ENCODE measurements at regions not wholly inside any gene's neighbourhood (a gene's known extent, or its start where the extent isn't known, plus 50 kb on each side); places are given as distances from the start of the nearest gene placed in this dataset.

GRCh38 chr18:27239669-27240068 lies 54.6 kb upstream of the CHST9 start:
- WGBS (ENCODE audit: insufficient coverage) = 100% methylated on average over 1 of the region's 4 CpGs
- H3K4me3 Mint-ChIP-seq = no peak overlapping the region
- no peaks in the 10 kb centered on the region for H3K27me3 Mint-ChIP-seq (ENCODE audit: low read depth in 3 of 3)

GRCh38 chr18:27235218-27235870 lies 50.2 kb upstream of the CHST9 start:
- H3K36me3 Mint-ChIP-seq = no peaks in the 10 kb centered on the region
- H3K4me3 ChIP-seq (replicated peaks in 1 of 3; ENCODE audit: low read depth in 2 of 3, low read length in 3 of 3) = no peak overlapping the region
- H2AFZ ChIP-seq (ENCODE audit: insufficient read depth, low read depth, low read length, poor library complexity, severe bottlenecking) = no peak overlapping the region
- no peak overlapping the region for H3K4me2 ChIP-seq (replicated peaks; ENCODE audit: extremely low read depth, low read length, poor library complexity, severe bottlenecking)
- no peaks in the 10 kb centered on the region for H3K4me1 Mint-ChIP-seq
- intact Hi-C loops (cut with micrococcal nuclease) = no loop called here
- H3K27me3 ChIP-seq (ENCODE audit: control insufficient read depth in 2 of 2, insufficient read depth in 2 of 2, low read length in 2 of 2) = no peaks in the 10 kb centered on the region
- no peaks in the 10 kb centered on the region for H3K9me3 ChIP-seq (replicated peaks in 1 of 2; ENCODE audit: control insufficient read depth in 1 of 2, insufficient read depth in 1 of 2, low read length in 2 of 2)
- H3K4me1 ChIP-seq (ENCODE audit: control insufficient read depth in 1 of 2, insufficient read depth in 2 of 2, low read length in 2 of 2) = no peaks in the 10 kb centered on the region
- peaks cover 0 to 2% (median 0%) of the 10 kb centered on the region in 7 donors for H3K9me3 Mint-ChIP-seq
- no peak overlapping the region for H3K9ac ChIP-seq (ENCODE audit: insufficient read depth, low read length, poor library complexity, severe bottlenecking)
- H4K20me1 ChIP-seq (ENCODE audit: insufficient read depth, low read length) = no peaks in the 10 kb centered on the region
- no peak overlapping the region for H3K27ac Mint-ChIP-seq
- 73% methylated on average over 3 of the region's 4 CpGs for WGBS (ENCODE audit: insufficient coverage)
- TF ChIP-seq CTCF (IDR thresholded peaks at IDR 0.05) = no peak
- H3K27ac ChIP-seq (ENCODE audit: low read depth in 1 of 2, low read length in 2 of 2) = no peak overlapping the region
- no peaks in the 10 kb centered on the region for H3K79me2 ChIP-seq (ENCODE audit: insufficient read depth, low read length)
- H3K36me3 ChIP-seq (replicated peaks in 1 of 2; ENCODE audit: control insufficient read depth in 1 of 2, insufficient read depth in 2 of 2, low read length in 2 of 2) = no peaks in the 10 kb centered on the region
- H3K27me3 Mint-ChIP-seq (ENCODE audit: low read depth in 3 of 3) = peaks cover 0 to 3% (median 0%) of the 10 kb centered on the region in 3 donors
- no peak for DNase-seq
- H3K4me3 Mint-ChIP-seq = no peak overlapping the region

More at GRCh38 chr18:27239669-27240068, 54.6 kb upstream of the CHST9 start:
- no peaks in the 10 kb centered on the region for H4K20me1 ChIP-seq (ENCODE audit: insufficient read depth, low read length)
- no peaks in the 10 kb centered on the region for H3K79me2 ChIP-seq (ENCODE audit: insufficient read depth, low read length)
- no peak overlapping the region for H3K9ac ChIP-seq (ENCODE audit: insufficient read depth, low read length, poor library complexity, severe bottlenecking)
- no peaks in the 10 kb centered on the region for H3K27me3 ChIP-seq (ENCODE audit: control insufficient read depth in 2 of 2, insufficient read depth in 2 of 2, low read length in 2 of 2)
- intact Hi-C loops (cut with micrococcal nuclease) = no loop called here
- H2AFZ ChIP-seq (ENCODE audit: insufficient read depth, low read depth, low read length, poor library complexity, severe bottlenecking) = no peak overlapping the region
- no peak for DNase-seq
- H3K4me3 ChIP-seq (replicated peaks in 1 of 3; ENCODE audit: low read depth in 2 of 3, low read length in 3 of 3) = no peak overlapping the region
- H3K27ac ChIP-seq (ENCODE audit: low read depth in 1 of 2, low read length in 2 of 2) = no peak overlapping the region
- H3K36me3 ChIP-seq (replicated peaks in 1 of 2; ENCODE audit: control insufficient read depth in 1 of 2, insufficient read depth in 2 of 2, low read length in 2 of 2) = no peaks in the 10 kb centered on the region
- H3K9me3 ChIP-seq (replicated peaks in 1 of 2; ENCODE audit: control insufficient read depth in 1 of 2, insufficient read depth in 1 of 2, low read length in 2 of 2) = no peaks in the 10 kb centered on the region
- peaks cover 0 to under 1% (median 0%) of the 10 kb centered on the region in 7 donors for H3K9me3 Mint-ChIP-seq
- H3K4me1 Mint-ChIP-seq = no peaks in the 10 kb centered on the region
- H3K36me3 Mint-ChIP-seq = no peaks in the 10 kb centered on the region
- TF ChIP-seq CTCF (IDR thresholded peaks at IDR 0.05) = no peak
- H3K27ac Mint-ChIP-seq = no peak overlapping the region
- H3K4me1 ChIP-seq (ENCODE audit: control insufficient read depth in 1 of 2, insufficient read depth in 2 of 2, low read length in 2 of 2) = no peaks in the 10 kb centered on the region
- H3K4me2 ChIP-seq (replicated peaks; ENCODE audit: extremely low read depth, low read length, poor library complexity, severe bottlenecking) = no peak overlapping the region
